Thymus (tissue), 11 donors: ENCODE measurements at regions not wholly inside any gene's neighbourhood (a gene's known extent, or its start where the extent isn't known, plus 50 kb on each side); places are given as distances from the start of the nearest gene placed in this dataset.

Source experiments
- DNase-seq, 9 donors: peaks; one replicate each; pipeline ENCODE4 v3.0.0-alpha.2; 2013; ENCODE audit warnings: low spot score in 9 of 9, low read depth in 6 of 9, missing footprints in 1 of 9
- H3K27ac ChIP-seq, 2 donors: one replicate each; pipeline ENCODE4 v1.5.1; 2013; ENCODE audit warnings: control low read depth in 1 of 2, low read depth in 1 of 2, low read length in 1 of 2, mild to moderate bottlenecking in 1 of 2, moderate library complexity in 1 of 2
- H3K27me3 ChIP-seq, 2 donors: one replicate each; pipeline ENCODE4 v1.5.1; 2013; ENCODE audit warnings: low read length in 1 of 2; ENCODE audit not compliant: control insufficient read depth in 2 of 2, insufficient read depth in 1 of 2
- H3K36me3 ChIP-seq, 2 donors: one replicate each; pipeline ENCODE4 v1.5.1; 2013; ENCODE audit warnings: low read length in 1 of 2, mild to moderate bottlenecking in 1 of 2, moderate library complexity in 1 of 2; ENCODE audit not compliant: control insufficient read depth in 2 of 2, insufficient read depth in 2 of 2
- H3K4me1 ChIP-seq, 2 donors: one replicate each; pipeline ENCODE4 v1.5.1; 2013; ENCODE audit warnings: low read length in 2 of 2; ENCODE audit not compliant: control insufficient read depth in 2 of 2, insufficient read depth in 2 of 2
- H3K4me3 ChIP-seq, 2 donors: one replicate each; pipeline ENCODE4 v1.5.1; 2013; ENCODE audit warnings: low read length in 2 of 2, control low read depth in 1 of 2, mild to moderate bottlenecking in 1 of 2
- H3K9me3 ChIP-seq, 2 donors: one replicate each; pipeline ENCODE4 v1.5.1; 2013; ENCODE audit warnings: low read length in 1 of 2, mild to moderate bottlenecking in 1 of 2; ENCODE audit not compliant: control insufficient read depth in 2 of 2, insufficient read depth in 1 of 2
- WGBS: extraction: QIAGEN DNeasy Blood & Tissue Kit; methylation state at CpG from one replicate; pipeline ENCODE4 v1.1.7; 2013; 5-methylcytosine and 5-hydroxymethylcytosine counted together
- donor health status: healthy.

DNA sequence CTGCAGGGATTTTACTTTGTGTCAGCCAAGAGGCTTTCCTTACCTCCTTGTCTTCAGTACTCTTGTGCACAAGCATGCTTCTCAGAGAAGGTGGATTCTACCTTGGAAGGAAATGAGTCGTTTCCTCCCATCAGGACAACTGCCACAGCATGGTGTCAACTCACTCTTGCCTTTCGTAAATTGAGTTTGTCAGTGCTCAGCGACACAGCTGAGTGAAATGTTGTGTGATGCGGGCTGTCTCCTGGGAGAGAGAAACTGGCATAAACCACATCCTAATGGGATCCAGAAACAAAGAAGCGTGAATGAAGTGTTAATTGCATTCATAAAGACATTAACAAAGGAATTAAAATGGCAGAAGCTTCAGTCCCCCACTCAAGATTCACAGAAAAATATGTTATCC lies 51.5 kb upstream of the SLC22A15 start:
- no peaks in the 10 kb centered on the region for H3K36me3 ChIP-seq
- 60% methylated on average over 5 of the region's 5 CpGs for WGBS

DNA sequence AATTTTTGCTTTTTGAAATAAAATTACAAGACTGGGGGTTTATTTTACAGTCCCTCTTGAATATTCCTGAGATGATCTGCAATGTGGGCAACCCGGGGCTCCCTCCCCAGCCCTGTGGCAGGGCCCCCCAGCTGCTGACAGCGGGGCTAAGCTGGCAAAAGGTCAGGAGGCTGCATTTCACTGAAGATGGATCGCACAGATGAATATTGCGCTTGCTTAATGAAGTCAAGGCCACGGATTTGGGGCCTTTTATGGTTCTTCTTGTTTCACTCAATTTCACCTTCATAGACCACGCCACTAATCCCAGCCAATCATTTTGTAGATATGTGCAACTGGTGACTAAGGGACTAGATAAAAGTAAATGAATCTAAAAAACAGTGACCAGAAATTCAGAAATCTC lies 50.8 kb upstream of the SLC22A15 start:
- WGBS = 97% methylated on average over 6 of the region's 6 CpGs
- no peak for DNase-seq
- no peaks in the 10 kb centered on the region for H3K9me3 ChIP-seq

More for the DNA sequence above, 51.5 kb upstream of the SLC22A15 start:
- no peak for DNase-seq
- no peaks in the 10 kb centered on the region for H3K4me1 ChIP-seq
- no peaks in the 10 kb centered on the region for H3K27me3 ChIP-seq
- H3K9me3 ChIP-seq = no peaks in the 10 kb centered on the region
- H3K27ac ChIP-seq = no peak overlapping the region
- no peak overlapping the region for H3K4me3 ChIP-seq

More for the DNA sequence above, 50.8 kb upstream of the SLC22A15 start:
- Histone ChIP-seq H3K36me3 (no peaks in the 10 kb centered on the region), H3K4me1 (no peaks in the 10 kb centered on the region), H3K4me3 (no peak overlapping the region), H3K27ac (no peak overlapping the region), H3K27me3 (no peaks in the 10 kb centered on the region)
